ENCODE measurements at regions not wholly inside any gene's neighbourhood (a gene's known extent, or its start where the extent isn't known, plus 50 kb on each side); places are given as distances from the start of the nearest gene placed in this dataset.

GRCh38 chr10:88187472-88187871, 324.0 kb downstream of the PTEN start:
- TF ChIP-seq CTCF (IDR thresholded peaks at IDR 0.05): no peak
- Histone ChIP-seq H3K27ac (no peak overlapping the region), H3K36me3 (no peaks in the 10 kb centered on the region), H3K4me1 (ENCODE audit: control insufficient read depth in 1 of 2, insufficient read depth in 1 of 2, low read depth in 1 of 2, low read length in 1 of 2) (no peaks in the 10 kb centered on the region), H3K9me3 (no peaks in the 10 kb centered on the region), H3K27me3 (no peaks in the 10 kb centered on the region), H3K4me3 (ENCODE audit: low read depth in 1 of 2, low read length in 1 of 2) (no peak overlapping the region)

- no peaks in the 10 kb centered on the region for H3K9me3 ChIP-seq
- no peaks in the 10 kb centered on the region for H3K36me3 ChIP-seq
- H3K4me3 ChIP-seq (ENCODE audit: low read depth in 1 of 2, low read length in 1 of 2): no peak overlapping the region
- no peaks in the 10 kb centered on the region for H3K27me3 ChIP-seq
- H3K27ac ChIP-seq: no peak overlapping the region
- H3K4me1 ChIP-seq (ENCODE audit: control insufficient read depth in 1 of 2, insufficient read depth in 1 of 2, low read depth in 1 of 2, low read length in 1 of 2): no peaks in the 10 kb centered on the region
- no peak for TF ChIP-seq CTCF (IDR thresholded peaks at IDR 0.05)
Observed at GRCh38 chr10:88190123-88190522, 326.7 kb downstream of the PTEN start.

- Histone ChIP-seq H3K4me3 (ENCODE audit: low read depth in 1 of 2, low read length in 1 of 2) (no peak overlapping the region), H3K9me3 (no peaks in the 10 kb centered on the region), H3K36me3 (no peaks in the 10 kb centered on the region), H3K27ac (no peak overlapping the region), H3K27me3 (no peaks in the 10 kb centered on the region), H3K4me1 (ENCODE audit: control insufficient read depth in 1 of 2, insufficient read depth in 1 of 2, low read depth in 1 of 2, low read length in 1 of 2) (no peaks in the 10 kb centered on the region)
- TF ChIP-seq CTCF (IDR thresholded peaks at IDR 0.05): no peak
Observed at GRCh38 chr10:88190540-88191235, 327.3 kb downstream of the PTEN start.

- no peaks in the 10 kb centered on the region for H3K36me3 ChIP-seq
- H3K9me3 ChIP-seq: no peaks in the 10 kb centered on the region
- no peaks in the 10 kb centered on the region for H3K27me3 ChIP-seq
- H3K27ac ChIP-seq: no peak overlapping the region
- peaks cover 0 to under 1% of the 10 kb centered on the region in 2 experiments for H3K4me1 ChIP-seq (ENCODE audit: control insufficient read depth in 1 of 2, insufficient read depth in 1 of 2, low read depth in 1 of 2, low read length in 1 of 2)
- H3K4me3 ChIP-seq (ENCODE audit: low read depth in 1 of 2, low read length in 1 of 2): no peak overlapping the region
- no peak for TF ChIP-seq CTCF (IDR thresholded peaks at IDR 0.05)
Observed at GRCh38 chr10:88193018-88193417, 329.6 kb downstream of the PTEN start.

GRCh38 chr10:88194041-88194887, 330.8 kb downstream of the PTEN start:
- Histone ChIP-seq H3K27ac (no peak overlapping the region), H3K36me3 (no peaks in the 10 kb centered on the region), H3K27me3 (no peaks in the 10 kb centered on the region), H3K9me3 (no peaks in the 10 kb centered on the region), H3K4me3 (ENCODE audit: low read depth in 1 of 2, low read length in 1 of 2) (no peak overlapping the region), H3K4me1 (ENCODE audit: control insufficient read depth in 1 of 2, insufficient read depth in 1 of 2, low read depth in 1 of 2, low read length in 1 of 2) (peaks cover 0 to 11% of the 10 kb centered on the region in 2 experiments)
- no peak for TF ChIP-seq CTCF (IDR thresholded peaks at IDR 0.05)
